Fibroblast of pulmonary artery (primary cell): ENCODE measurements at regions not wholly inside any gene's neighbourhood (a gene's known extent, or its start where the extent isn't known, plus 50 kb on each side); places are given as distances from the start of the nearest gene placed in this dataset.

ENCODE experiments used
- DNase-seq: peaks from one replicate; pipeline ENCODE4 v3.0.0-alpha.2; 2010; ENCODE audit warnings: low read depth
- H3K4me3 ChIP-seq: replicated peaks from 2 replicates; pipeline ENCODE4 v1.5.1; 2011; ENCODE audit warnings: low read depth, mild to moderate bottlenecking, control low read depth, low read length, moderate library complexity
- TF ChIP-seq, protein P1 (sequence below): IDR thresholded peaks from 2 replicates; pipeline ENCODE4 v1.5.1; 2011; ENCODE audit warnings: mild to moderate bottlenecking, control low read depth, low read length, inconsistent platforms; ENCODE audit errors: missing control alignments

DNA sequence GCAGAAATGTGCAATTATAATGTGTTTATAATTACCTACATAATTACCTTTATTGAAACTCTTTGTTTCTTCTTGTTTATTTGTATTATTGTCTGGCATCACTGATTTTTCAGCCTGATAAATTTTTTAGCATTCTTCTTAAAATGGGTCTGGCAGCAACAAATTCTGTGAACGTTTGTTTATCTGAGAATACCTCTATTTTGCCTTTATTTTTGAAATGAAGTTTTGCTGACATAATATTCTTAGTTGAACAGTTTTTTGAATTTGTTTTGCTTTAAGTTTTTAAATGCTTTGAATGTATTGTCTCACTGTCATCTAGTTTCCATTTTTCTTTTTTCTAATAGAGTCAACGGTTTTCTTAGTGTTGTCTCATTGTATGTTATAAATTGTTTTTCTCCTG lies 1152.0 kb upstream of the CDH2 start:
- no peak for DNase-seq
- TF ChIP-seq, protein P1, sequence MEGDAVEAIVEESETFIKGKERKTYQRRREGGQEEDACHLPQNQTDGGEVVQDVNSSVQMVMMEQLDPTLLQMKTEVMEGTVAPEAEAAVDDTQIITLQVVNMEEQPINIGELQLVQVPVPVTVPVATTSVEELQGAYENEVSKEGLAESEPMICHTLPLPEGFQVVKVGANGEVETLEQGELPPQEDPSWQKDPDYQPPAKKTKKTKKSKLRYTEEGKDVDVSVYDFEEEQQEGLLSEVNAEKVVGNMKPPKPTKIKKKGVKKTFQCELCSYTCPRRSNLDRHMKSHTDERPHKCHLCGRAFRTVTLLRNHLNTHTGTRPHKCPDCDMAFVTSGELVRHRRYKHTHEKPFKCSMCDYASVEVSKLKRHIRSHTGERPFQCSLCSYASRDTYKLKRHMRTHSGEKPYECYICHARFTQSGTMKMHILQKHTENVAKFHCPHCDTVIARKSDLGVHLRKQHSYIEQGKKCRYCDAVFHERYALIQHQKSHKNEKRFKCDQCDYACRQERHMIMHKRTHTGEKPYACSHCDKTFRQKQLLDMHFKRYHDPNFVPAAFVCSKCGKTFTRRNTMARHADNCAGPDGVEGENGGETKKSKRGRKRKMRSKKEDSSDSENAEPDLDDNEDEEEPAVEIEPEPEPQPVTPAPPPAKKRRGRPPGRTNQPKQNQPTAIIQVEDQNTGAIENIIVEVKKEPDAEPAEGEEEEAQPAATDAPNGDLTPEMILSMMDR: no peak
- no peak overlapping the region for H3K4me3 ChIP-seq

DNA sequence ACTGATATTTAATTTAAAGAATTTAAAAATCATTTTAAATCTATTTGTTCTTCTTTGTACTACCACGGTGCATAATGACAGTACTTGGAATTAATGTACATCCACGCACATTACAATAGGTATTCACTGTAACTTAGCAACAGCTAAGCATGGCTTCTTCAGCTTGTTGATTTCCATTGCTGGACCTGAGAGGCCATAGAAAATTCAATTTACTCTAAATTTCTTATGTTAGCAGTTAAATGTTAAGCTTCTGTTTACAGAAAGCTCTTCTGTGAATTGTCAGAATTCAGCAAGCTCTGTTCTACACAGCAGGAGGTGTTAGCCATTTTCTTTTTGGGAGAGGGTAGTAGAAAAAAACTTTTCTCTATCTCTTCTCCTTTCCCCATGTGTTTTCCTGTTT lies 1149.3 kb upstream of the CDH2 start:
- no peak overlapping the region for H3K4me3 ChIP-seq
- TF ChIP-seq, protein P1: no peak
- no peak for DNase-seq

DNA sequence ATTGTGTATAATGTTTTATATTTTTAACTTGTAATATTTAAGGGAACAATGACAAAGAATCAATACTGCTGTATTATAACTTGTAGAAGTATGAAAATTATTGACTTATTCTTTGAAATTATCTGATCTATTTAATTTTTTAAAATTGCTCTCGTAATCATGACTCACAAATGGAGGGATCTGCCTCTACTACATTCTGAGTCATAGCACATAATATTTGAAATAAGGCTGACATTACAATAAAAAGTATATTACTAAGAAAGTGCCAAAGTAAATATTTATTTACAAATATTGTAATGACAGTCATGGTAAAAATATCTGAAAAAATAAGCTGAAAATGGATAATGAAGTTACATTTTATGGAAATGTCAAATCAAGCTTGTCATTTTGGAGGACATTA lies 1144.6 kb upstream of the CDH2 start:
- H3K4me3 ChIP-seq: no peak overlapping the region
- DNase-seq: no peak
- TF ChIP-seq, protein P1: no peak

DNA sequence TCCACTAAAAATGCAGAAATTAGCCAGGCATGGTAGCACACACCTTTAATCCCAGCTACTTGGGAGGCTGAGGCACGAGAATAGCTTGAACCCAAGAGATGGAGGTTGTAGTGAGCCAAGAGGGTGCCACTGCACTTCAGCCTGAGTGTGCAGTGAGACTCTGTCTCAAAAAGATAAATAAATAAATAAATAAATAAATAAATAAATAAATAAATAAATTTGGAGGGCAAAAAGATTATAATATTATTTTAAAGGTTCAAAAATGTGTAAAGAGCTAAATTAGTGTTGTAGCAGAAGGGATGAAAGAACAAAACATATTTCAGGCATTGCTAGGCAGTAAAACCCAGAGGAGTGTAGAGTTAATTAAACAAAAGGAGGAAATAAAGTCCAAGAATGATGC lies 1136.4 kb upstream of the CDH2 start:
- no peak overlapping the region for H3K4me3 ChIP-seq
- TF ChIP-seq, protein P1: no peak
- no peak for DNase-seq

DNA sequence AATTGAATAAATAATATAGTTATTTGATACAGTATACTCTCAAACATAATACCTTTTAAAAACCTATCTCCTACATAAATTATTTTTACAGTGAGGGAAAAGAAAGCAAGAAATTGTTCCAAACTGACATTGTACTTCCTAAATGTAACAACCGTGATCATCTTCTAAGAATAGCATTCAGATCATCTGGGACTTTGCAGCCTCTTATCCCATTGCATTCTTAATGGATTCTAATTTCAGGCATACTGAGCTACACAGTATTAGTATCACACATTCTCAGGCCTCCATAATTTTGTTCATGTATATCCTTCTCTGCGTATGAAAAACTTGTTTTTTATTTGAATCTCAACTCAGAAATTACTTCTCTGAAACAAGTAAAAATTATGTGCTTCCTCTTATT lies 1134.7 kb upstream of the CDH2 start:
- TF ChIP-seq, protein P1: no peak
- H3K4me3 ChIP-seq: no peak overlapping the region
- DNase-seq: no peak

DNA sequence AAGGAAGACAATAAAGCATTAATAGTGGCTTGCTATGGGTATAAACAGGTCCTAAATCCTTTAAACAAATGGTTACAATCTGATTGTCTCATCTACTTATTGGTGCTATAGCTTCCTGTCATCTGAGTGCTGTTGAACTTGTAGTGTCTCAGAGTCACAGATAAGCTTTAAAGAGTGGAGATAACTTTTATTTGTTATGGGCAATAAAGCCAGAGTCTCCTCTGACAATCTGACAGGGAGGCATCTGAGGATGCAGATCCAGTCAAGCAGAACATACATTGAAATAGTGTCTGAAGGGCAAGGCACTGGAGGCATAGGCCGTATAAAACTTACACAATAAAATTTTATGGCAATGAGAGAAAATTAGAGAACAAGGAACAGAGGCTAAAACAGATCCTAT lies 1132.4 kb upstream of the CDH2 start:
- TF ChIP-seq, protein P1: no peak
- no peak for DNase-seq
- no peak overlapping the region for H3K4me3 ChIP-seq

DNA sequence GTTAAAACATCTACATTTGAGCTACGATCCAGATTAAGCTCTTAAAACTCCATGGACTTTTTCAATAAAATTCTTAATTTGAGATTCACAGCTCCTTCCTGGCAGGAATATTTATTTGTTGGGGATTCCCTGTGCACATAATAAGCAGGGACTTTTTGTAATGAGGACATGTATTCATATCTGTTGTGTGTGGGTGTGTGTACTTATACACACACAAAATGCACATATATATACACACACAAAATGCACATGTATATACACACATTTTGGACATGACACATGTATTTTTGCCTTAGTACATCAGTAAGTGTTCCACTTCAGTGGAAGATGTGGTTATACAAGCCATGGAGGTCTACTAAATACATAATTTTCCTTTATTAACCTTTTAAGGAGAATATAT lies 1131.1 kb upstream of the CDH2 start:
- no peak overlapping the region for H3K4me3 ChIP-seq
- TF ChIP-seq, protein P1: no peak
- DNase-seq: no peak
